GM23338 (cell line): ENCODE measurements at regions not wholly inside any gene's neighbourhood (a gene's known extent, or its start where the extent isn't known, plus 50 kb on each side); places are given as distances from the start of the nearest gene placed in this dataset.

ENCODE experiments used
- ATAC-seq: fragments of 200-7000 bp; cut with Tn5 transposase; 3 replicates; pipeline ENCODE4 v1.9.1; 2020
- DNase-seq: peaks from one replicate; pipeline ENCODE4 v3.0.0-alpha.2; 2015; ENCODE audit warnings: low spot score
- H2AFZ ChIP-seq: fragments of 200-600 bp; sonication (generic); 2 replicates; pipeline ENCODE4 v1.8.0; 2016; ENCODE audit warnings: antibody characterized with exemption, mild to moderate bottlenecking, moderate library complexity
- H3F3A ChIP-seq: fragments of 200-600 bp; sonication (generic); replicated peaks from 2 replicates; pipeline ENCODE4 v1.8.0; 2017; ENCODE audit warnings: antibody characterized with exemption, mixed run types, low read depth
- H3K27ac ChIP-seq: fragments of 200-600 bp; sonication (generic); 2 replicates; pipeline ENCODE4 v1.6.1; 2016; ENCODE audit warnings: low read depth
- H3K27me3 ChIP-seq: fragments of 200-600 bp; sonication (generic); 2 replicates; pipeline ENCODE4 v1.8.0; 2016; ENCODE audit warnings: mild to moderate bottlenecking, mixed run types, moderate library complexity; ENCODE audit not compliant: insufficient read depth
- H3K36me3 ChIP-seq: fragments of 200-600 bp; sonication (generic); 2 replicates; pipeline ENCODE4 v1.8.0; 2016; ENCODE audit warnings: mild to moderate bottlenecking; ENCODE audit not compliant: insufficient read depth
- H3K4me1 ChIP-seq: fragments of 200-600 bp; sonication (generic); 2 replicates; pipeline ENCODE4 v1.8.0; 2016; ENCODE audit warnings: mild to moderate bottlenecking, moderate library complexity; ENCODE audit not compliant: insufficient read depth
- H3K4me2 ChIP-seq: fragments of 200-600 bp; sonication (generic); 2 replicates; pipeline ENCODE4 v1.7.1; 2017; ENCODE audit warnings: mixed run types
- H3K4me3 ChIP-seq: fragments of 200-600 bp; sonication (generic); 2 replicates; pipeline ENCODE4 v1.6.1; 2016; ENCODE audit warnings: mixed run types
- H3K79me2 ChIP-seq: fragments of 200-600 bp; sonication (generic); replicated peaks from 2 replicates; pipeline ENCODE4 v1.8.0; 2017; ENCODE audit warnings: mild to moderate bottlenecking; ENCODE audit not compliant: insufficient read depth
- H3K9me2 ChIP-seq: fragments of 200-600 bp; sonication (generic); 2 replicates; pipeline ENCODE4 v1.8.0; 2017; ENCODE audit not compliant: insufficient read depth
- H4K20me1 ChIP-seq: fragments of 200-600 bp; sonication (generic); replicated peaks from 2 replicates; pipeline ENCODE4 v1.8.0; 2017; ENCODE audit warnings: mild to moderate bottlenecking; ENCODE audit not compliant: insufficient read depth
- H3K27ac Mint-ChIP-seq: 2 replicates; pipeline ENCODE4 v1.8.0; 2020; ENCODE audit warnings: inconsistent platforms, mild to moderate bottlenecking, moderate library complexity, mixed read lengths
- H3K27me3 Mint-ChIP-seq: 3 replicates; pipeline ENCODE4 v1.8.0; 2022; ENCODE audit warnings: low read depth, mild to moderate bottlenecking, moderate library complexity, mixed read lengths, inconsistent platforms; ENCODE audit not compliant: insufficient read depth, poor library complexity
- H3K36me3 Mint-ChIP-seq: 3 replicates; pipeline ENCODE4 v1.8.0; 2021; ENCODE audit warnings: low read depth, mild to moderate bottlenecking, inconsistent platforms, moderate library complexity, mixed read lengths
- H3K4me1 Mint-ChIP-seq: 3 replicates; pipeline ENCODE4 v1.8.0; 2020; ENCODE audit warnings: mild to moderate bottlenecking, inconsistent platforms, mixed read lengths
- H3K4me3 Mint-ChIP-seq: 3 replicates; pipeline ENCODE4 v1.8.0; 2021; ENCODE audit warnings: moderate library complexity, mild to moderate bottlenecking, inconsistent platforms, mixed read lengths
- H3K9me3 Mint-ChIP-seq: 3 replicates; pipeline ENCODE4 v1.8.0; 2020; ENCODE audit warnings: moderate library complexity, mild to moderate bottlenecking, inconsistent platforms, mixed read lengths
- CREB1 ChIP-seq: fragments of 250-450 bp; sonication (Bioruptor Pico); IDR thresholded peaks from 2 replicates; pipeline ENCODE4 v1.5.0; 2020; ENCODE audit warnings: low read depth, mild to moderate bottlenecking, moderate library complexity
- EZH2 ChIP-seq: fragments of 200-600 bp; sonication (generic); IDR thresholded peaks from one replicate; pipeline ENCODE4 v1.8.0; 2017; ENCODE audit warnings: antibody characterized with exemption, mild to moderate bottlenecking, low read depth; ENCODE audit not compliant: unreplicated experiment
- EZH2phosphoT487 ChIP-seq: fragments of 200-600 bp; sonication (generic); IDR thresholded peaks from one replicate; pipeline ENCODE4 v1.8.1; 2018; ENCODE audit warnings: antibody characterized with exemption; ENCODE audit not compliant: unreplicated experiment
- NANOG ChIP-seq: IDR thresholded peaks from 2 replicates; pipeline ENCODE4 v1.6.1; 2016; ENCODE audit warnings: antibody characterized with exemption, borderline replicate concordance
- POLR2AphosphoS5 ChIP-seq: IDR thresholded peaks from 2 replicates; pipeline ENCODE4 v1.6.1; 2016; ENCODE audit warnings: antibody characterized with exemption, low read depth
- STAT1 ChIP-seq: IDR thresholded peaks from one replicate; pipeline ENCODE4 v1.6.1; 2016; ENCODE audit warnings: antibody characterized with exemption; ENCODE audit not compliant: unreplicated experiment
- ZNF114 ChIP-seq: fragments of 250-450 bp; sonication (Bioruptor Pico); IDR thresholded peaks from 2 replicates; pipeline ENCODE4 v1.5.0; 2020; ENCODE audit warnings: mild to moderate bottlenecking, moderate library complexity
- ZNF331 ChIP-seq: fragments of 250-450 bp; sonication (Bioruptor Pico); IDR thresholded peaks from 2 replicates; pipeline ENCODE4 v1.5.0; 2020; ENCODE audit warnings: low read depth, mild to moderate bottlenecking, moderate library complexity
- TF ChIP-seq, protein P1 (sequence below): fragments of 250-450 bp; sonication (Bioruptor Pico); IDR thresholded peaks from 2 replicates; pipeline ENCODE4 v1.5.0; 2020; ENCODE audit warnings: mild to moderate bottlenecking, moderate library complexity
- TF ChIP-seq, protein P2 (sequence below): IDR thresholded peaks from one replicate; pipeline ENCODE4 v1.6.1; 2018; ENCODE audit warnings: antibody characterized with exemption; ENCODE audit not compliant: unreplicated experiment
- TF ChIP-seq, protein P3 (sequence below): IDR thresholded peaks from 2 replicates; pipeline ENCODE4 v1.6.1; 2016; ENCODE audit warnings: antibody characterized with exemption

DNA sequence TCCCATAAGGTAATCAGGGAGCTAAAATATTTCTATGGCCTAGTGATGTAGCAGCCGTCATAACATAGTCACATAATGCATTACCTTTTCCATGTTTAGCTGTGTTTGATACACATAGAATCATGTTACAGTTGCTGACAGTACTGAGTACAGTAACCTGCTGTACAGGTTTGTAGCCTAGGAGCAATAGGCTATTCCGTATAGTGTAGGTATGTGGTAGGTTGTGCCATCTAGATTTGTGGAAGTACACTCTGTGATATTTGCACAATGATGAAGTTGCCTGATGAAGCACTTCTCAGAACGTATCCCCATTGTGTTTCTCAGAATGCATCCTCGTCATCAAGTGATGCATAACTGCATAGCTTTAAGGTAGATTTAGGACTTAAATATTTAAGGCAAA is 495.6 kb upstream of the ZFP42 start (continued):
- TF ChIP-seq, protein P1, sequence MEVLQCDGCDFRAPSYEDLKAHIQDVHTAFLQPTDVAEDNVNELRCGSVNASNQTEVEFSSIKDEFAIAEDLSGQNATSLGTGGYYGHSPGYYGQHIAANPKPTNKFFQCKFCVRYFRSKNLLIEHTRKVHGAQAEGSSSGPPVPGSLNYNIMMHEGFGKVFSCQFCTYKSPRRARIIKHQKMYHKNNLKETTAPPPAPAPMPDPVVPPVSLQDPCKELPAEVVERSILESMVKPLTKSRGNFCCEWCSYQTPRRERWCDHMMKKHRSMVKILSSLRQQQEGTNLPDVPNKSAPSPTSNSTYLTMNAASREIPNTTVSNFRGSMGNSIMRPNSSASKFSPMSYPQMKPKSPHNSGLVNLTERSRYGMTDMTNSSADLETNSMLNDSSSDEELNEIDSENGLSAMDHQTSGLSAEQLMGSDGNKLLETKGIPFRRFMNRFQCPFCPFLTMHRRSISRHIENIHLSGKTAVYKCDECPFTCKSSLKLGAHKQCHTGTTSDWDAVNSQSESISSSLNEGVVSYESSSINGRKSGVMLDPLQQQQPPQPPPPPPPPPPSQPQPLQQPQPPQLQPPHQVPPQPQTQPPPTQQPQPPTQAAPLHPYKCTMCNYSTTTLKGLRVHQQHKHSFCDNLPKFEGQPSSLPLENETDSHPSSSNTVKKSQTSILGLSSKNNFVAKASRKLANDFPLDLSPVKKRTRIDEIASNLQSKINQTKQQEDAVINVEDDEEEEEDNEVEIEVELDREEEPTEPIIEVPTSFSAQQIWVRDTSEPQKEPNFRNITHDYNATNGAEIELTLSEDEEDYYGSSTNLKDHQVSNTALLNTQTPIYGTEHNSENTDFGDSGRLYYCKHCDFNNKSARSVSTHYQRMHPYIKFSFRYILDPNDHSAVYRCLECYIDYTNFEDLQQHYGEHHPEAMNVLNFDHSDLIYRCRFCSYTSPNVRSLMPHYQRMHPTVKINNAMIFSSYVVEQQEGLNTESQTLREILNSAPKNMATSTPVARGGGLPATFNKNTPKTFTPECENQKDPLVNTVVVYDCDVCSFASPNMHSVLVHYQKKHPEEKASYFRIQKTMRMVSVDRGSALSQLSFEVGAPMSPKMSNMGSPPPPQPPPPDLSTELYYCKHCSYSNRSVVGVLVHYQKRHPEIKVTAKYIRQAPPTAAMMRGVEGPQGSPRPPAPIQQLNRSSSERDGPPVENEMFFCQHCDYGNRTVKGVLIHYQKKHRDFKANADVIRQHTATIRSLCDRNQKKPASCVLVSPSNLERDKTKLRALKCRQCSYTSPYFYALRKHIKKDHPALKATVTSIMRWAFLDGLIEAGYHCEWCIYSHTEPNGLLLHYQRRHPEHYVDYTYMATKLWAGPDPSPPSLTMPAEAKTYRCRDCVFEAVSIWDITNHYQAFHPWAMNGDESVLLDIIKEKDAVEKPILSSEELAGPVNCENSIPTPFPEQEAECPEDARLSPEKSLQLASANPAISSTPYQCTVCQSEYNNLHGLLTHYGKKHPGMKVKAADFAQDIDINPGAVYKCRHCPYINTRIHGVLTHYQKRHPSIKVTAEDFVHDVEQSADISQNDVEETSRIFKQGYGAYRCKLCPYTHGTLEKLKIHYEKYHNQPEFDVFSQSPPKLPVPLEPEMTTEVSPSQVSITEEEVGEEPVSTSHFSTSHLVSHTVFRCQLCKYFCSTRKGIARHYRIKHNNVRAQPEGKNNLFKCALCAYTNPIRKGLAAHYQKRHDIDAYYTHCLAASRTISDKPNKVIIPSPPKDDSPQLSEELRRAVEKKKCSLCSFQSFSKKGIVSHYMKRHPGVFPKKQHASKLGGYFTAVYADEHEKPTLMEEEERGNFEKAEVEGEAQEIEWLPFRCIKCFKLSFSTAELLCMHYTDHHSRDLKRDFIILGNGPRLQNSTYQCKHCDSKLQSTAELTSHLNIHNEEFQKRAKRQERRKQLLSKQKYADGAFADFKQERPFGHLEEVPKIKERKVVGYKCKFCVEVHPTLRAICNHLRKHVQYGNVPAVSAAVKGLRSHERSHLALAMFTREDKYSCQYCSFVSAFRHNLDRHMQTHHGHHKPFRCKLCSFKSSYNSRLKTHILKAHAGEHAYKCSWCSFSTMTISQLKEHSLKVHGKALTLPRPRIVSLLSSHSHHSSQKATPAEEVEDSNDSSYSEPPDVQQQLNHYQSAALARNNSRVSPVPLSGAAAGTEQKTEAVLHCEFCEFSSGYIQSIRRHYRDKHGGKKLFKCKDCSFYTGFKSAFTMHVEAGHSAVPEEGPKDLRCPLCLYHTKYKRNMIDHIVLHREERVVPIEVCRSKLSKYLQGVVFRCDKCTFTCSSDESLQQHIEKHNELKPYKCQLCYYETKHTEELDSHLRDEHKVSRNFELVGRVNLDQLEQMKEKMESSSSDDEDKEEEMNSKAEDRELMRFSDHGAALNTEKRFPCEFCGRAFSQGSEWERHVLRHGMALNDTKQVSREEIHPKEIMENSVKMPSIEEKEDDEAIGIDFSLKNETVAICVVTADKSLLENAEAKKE, result no peak
- no peak for TF ChIP-seq POLR2AphosphoS5
- no peak for TF ChIP-seq ZNF331
- TF ChIP-seq ZNF114 (CRISPR knock-in tag), result no peak

DNA sequence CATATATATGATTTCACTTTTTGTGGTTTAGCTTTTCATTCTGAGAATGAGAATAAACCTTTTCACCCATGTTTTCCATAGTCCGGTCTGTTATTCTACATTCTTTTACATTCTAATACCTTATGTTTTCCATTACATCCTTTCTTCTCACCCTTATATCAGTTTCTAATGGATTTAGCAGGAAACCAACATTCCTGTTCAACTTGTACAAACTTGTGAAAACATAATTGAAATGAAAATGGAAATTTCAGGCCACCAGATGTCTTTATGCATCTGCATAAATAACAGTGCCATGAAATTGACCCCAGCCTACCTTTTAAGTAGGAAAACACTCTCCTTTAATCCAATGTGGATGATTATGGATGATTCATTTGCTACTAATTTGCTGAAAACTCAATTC is 494.8 kb upstream of the ZFP42 start:
- H3K4me3 ChIP-seq, result no peak overlapping the region
- no peaks in the 10 kb centered on the region for H4K20me1 ChIP-seq
- no peaks in the 10 kb centered on the region for H3K27me3 ChIP-seq
- no peaks in the 10 kb centered on the region for H3F3A ChIP-seq
- no peak overlapping the region for H2AFZ ChIP-seq
- ATAC-seq, result no peak
- no peaks in the 10 kb centered on the region for H3K36me3 ChIP-seq
- H3K9me2 ChIP-seq, result no peaks in the 10 kb centered on the region
- no peaks in the 10 kb centered on the region; the same call in 2 of the 3 replicates for H3K36me3 Mint-ChIP-seq
- 0 out of 2 replicates have a peak, but pooled peaks cover 3% of the 10 kb centered on the region for H3K79me2 ChIP-seq
- no peak overlapping the region for H3K4me3 Mint-ChIP-seq
- DNase-seq, result no peak
- H3K4me1 Mint-ChIP-seq, result peaks cover 3% of the 10 kb centered on the region
- no peak overlapping the region for H3K4me2 ChIP-seq
- no peaks in the 10 kb centered on the region for H3K4me1 ChIP-seq
- H3K27ac ChIP-seq, result no peak overlapping the region
- peaks cover 4% of the 10 kb centered on the region for H3K27me3 Mint-ChIP-seq
- H3K9me3 Mint-ChIP-seq, result no peaks in the 10 kb centered on the region
- TF ChIP-seq NANOG, result no peak
- no peak overlapping the region for H3K27ac Mint-ChIP-seq

DNA sequence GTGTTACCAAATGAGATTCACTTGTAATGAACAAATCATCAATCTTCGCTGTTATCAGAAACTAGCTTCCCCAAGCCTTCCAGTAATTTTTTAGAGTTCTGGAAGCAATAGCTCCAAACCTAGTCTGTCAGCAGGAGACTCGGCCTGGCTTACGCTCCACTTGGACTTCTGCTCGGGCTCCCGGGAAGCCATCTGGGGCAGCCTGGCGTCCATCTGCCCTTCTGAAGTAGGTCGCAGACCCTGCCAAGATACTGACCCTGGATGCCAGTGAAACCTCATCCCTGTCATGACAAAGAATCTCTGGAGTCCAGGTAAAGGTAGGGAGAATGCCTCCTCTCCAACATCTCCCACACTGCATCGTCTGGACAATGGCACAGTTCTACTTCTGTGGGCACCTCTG is 493.8 kb upstream of the ZFP42 start:
- no peak for ATAC-seq
- Mint-ChIP-seq H3K36me3 (peaks cover 1% of the 10 kb centered on the region), H3K27me3 (peaks cover 4% of the 10 kb centered on the region), H3K9me3 (no peaks in the 10 kb centered on the region), H3K4me1 (peaks cover 3% of the 10 kb centered on the region), H3K27ac (no peak overlapping the region), H3K4me3 (no peak overlapping the region)
- Histone ChIP-seq H2AFZ (no peak overlapping the region), H3K4me1 (no peaks in the 10 kb centered on the region), H3K79me2 (0 out of 2 replicates have a peak, but pooled peaks cover 3% of the 10 kb centered on the region), H3K9me2 (no peaks in the 10 kb centered on the region; the same call in 1 of the 2 replicates), H3K27me3 (no peaks in the 10 kb centered on the region), H3K27ac (no peak overlapping the region), H3K4me2 (no peak overlapping the region), H3K4me3 (no peak overlapping the region), H3K36me3 (no peaks in the 10 kb centered on the region), H3F3A (no peaks in the 10 kb centered on the region), H4K20me1 (no peaks in the 10 kb centered on the region)
- DNase-seq, result no peak
- no peak for TF ChIP-seq EZH2
- TF ChIP-seq, protein P2, sequence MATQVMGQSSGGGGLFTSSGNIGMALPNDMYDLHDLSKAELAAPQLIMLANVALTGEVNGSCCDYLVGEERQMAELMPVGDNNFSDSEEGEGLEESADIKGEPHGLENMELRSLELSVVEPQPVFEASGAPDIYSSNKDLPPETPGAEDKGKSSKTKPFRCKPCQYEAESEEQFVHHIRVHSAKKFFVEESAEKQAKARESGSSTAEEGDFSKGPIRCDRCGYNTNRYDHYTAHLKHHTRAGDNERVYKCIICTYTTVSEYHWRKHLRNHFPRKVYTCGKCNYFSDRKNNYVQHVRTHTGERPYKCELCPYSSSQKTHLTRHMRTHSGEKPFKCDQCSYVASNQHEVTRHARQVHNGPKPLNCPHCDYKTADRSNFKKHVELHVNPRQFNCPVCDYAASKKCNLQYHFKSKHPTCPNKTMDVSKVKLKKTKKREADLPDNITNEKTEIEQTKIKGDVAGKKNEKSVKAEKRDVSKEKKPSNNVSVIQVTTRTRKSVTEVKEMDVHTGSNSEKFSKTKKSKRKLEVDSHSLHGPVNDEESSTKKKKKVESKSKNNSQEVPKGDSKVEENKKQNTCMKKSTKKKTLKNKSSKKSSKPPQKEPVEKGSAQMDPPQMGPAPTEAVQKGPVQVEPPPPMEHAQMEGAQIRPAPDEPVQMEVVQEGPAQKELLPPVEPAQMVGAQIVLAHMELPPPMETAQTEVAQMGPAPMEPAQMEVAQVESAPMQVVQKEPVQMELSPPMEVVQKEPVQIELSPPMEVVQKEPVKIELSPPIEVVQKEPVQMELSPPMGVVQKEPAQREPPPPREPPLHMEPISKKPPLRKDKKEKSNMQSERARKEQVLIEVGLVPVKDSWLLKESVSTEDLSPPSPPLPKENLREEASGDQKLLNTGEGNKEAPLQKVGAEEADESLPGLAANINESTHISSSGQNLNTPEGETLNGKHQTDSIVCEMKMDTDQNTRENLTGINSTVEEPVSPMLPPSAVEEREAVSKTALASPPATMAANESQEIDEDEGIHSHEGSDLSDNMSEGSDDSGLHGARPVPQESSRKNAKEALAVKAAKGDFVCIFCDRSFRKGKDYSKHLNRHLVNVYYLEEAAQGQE, result no peak
- TF ChIP-seq CREB1 (CRISPR knock-in tag), result no peak
- no peak for TF ChIP-seq NANOG
- TF ChIP-seq STAT1, result no peak
- TF ChIP-seq, protein P3, sequence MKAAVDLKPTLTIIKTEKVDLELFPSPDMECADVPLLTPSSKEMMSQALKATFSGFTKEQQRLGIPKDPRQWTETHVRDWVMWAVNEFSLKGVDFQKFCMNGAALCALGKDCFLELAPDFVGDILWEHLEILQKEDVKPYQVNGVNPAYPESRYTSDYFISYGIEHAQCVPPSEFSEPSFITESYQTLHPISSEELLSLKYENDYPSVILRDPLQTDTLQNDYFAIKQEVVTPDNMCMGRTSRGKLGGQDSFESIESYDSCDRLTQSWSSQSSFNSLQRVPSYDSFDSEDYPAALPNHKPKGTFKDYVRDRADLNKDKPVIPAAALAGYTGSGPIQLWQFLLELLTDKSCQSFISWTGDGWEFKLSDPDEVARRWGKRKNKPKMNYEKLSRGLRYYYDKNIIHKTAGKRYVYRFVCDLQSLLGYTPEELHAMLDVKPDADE, result no peak
- TF ChIP-seq EZH2phosphoT487, result no peak
- TF ChIP-seq POLR2AphosphoS5, result no peak
